ENCODE measurements at regions not wholly inside any gene's neighbourhood (a gene's known extent, or its start where the extent isn't known, plus 50 kb on each side); places are given as distances from the start of the nearest gene placed in this dataset.

GRCh38 chr9:127553793-127554192 lies 58.3 kb upstream of the STXBP1 start:
- DNase-seq (ENCODE audit: low spot score) = no peak

DNA sequence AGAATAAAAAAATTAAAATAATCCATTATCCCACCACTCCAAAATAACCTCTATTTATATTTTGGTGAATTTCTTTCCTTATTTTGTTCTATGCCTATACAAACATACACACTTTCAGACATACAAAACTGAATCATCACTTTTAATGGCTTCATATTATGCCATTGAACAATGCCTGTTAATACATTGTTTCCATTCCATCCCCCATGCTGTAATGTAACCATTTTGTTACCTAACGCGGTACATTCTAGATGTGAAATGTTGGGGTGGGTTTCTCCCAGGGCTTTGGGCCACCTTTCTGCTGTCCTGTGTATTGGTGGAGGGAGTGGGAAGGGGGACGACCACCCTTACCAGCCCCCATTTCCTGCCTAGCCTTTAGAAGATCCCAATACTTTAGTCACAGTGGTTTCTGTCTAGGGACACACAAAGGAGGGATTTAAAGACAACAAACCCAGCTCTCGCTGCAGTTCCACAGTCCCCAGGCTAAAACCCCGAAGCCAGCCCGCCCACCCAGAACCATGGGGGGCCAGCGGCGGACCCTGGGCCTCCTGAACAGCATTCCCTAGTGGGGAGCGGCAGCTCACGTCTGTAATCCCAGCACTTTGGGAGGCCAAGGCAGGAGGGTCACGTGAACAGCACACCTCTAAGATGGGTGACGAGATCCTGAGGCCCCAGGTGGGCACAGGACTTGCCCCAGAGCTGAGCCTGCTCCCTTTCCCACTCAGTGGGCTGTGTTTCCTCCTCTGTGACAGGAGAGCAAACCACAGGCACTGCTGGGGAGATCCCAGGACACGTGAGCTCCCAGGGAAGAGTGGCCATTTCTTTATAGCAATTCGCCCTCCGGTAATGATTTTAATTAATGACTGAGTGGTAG lies 56.9 kb upstream of the STXBP1 start:
- no peak for DNase-seq (ENCODE audit: low spot score)

DNA sequence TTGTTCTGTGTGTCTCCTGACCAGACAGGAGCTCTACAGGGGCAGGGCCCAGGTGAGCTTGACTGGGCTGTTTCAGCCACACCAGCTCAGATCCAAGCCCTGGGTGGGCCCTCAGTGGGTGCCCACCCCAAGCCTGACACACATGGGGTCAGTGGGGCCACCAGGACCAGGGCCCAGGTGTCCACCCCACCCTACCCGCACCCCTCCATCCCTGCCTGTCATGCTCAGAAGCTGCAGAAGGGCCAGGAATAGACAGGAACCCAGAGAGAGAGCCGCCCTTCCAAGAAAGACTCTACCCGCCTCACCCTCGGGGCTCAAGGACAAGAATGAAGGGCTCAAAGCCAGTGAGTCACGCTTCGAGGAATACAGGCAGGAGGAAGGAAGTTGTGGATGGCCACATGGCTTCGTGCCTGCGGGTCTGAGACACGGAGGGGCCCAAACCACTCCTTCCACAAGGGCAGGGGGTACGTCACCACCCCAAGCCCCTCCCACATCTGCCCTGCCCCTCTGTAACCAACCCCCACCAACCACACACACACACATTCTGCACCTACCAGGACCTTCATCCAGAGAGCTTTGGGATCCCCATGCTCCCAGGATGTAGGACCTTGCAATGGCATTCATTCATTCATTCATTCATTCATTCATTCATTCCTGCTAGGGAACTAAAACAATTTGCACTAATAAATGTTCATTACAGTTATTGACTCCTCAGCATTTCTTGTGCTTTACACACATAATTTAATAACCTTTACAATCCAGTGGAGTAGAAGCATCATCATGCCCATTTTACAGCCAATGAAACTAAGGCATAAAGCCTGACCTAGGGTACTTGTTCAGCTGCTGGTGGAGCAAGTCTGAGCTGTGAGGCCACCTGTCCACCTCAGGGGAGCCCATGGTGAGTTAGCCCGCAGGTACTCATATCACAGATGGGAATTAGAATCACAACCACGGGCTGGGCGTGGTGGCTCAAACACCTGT lies 55.9 kb upstream of the STXBP1 start:
- DNase-seq (ENCODE audit: low spot score) = peak; percentile 76

- no peak for DNase-seq (ENCODE audit: low spot score)
Measured at GRCh38 chr9:127556871-127557270, 55.2 kb upstream of the STXBP1 start.

- peak; percentile 56 for DNase-seq (ENCODE audit: low spot score)
Measured at GRCh38 chr9:127557466-127557869, 54.6 kb upstream of the STXBP1 start.

DNA sequence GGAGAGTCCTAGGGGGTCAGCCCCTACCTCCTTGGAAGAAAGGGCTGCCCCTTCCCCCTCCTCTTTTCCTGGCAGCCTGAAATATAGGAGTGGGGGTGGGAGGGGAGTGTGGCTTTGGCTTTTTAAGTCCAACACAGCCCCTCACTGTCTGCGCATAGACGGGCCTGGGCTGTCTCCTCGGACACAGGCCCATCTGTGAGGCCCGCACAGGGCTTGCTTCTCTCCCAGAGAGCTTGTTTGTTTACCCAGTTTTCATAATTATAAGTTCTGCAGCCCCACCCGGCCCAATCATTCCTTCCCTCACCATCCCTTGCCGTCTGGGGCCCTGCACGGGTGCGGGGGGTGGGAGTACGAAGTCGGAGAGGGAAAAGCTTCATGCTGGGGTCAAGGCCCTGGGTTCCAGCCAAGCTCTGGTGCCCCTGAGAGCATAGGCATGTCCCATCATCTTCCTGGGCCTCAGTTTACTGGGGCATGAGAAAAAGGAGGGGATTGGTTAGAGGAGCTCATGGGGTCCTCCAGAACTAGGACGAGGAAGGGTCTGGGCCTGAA lies 54.0 kb upstream of the STXBP1 start:
- DNase-seq (ENCODE audit: low spot score) = no peak

DNA sequence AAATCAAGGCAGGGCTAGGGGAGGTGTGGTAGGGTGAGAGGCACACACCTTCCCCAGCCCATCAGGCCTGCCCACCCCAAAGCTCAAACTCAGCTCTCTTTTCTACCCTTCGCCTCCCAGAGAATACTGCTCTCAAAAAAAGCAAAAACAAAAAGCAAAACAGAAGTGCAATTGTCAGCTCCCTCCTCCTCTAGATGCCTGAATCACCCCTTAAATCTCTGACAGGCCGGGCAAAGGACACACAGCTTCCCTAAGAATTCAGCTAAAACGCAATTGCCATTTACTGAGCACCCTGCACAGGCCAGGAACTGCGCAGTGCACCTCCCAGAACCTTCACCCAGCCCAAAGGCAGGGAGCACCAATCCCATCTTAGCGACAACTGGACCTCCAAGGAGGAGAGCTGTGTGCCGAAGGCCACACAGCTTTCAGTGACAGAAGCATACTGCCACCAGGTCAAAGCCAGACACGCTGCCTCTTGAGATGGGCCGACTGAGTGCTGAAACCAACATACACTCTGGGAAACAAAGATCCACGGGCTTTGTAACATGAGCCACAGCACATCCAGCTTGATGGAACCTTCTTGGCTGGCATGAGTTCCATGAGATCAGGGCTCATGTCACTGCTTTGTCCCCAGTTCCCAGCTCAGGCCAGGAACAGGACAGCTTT lies 53.4 kb upstream of the STXBP1 start:
- no peak for DNase-seq (ENCODE audit: low spot score)

GRCh38 chr9:127559247-127559680 lies 52.8 kb upstream of the STXBP1 start:
- DNase-seq (ENCODE audit: low spot score) = no peak

DNA sequence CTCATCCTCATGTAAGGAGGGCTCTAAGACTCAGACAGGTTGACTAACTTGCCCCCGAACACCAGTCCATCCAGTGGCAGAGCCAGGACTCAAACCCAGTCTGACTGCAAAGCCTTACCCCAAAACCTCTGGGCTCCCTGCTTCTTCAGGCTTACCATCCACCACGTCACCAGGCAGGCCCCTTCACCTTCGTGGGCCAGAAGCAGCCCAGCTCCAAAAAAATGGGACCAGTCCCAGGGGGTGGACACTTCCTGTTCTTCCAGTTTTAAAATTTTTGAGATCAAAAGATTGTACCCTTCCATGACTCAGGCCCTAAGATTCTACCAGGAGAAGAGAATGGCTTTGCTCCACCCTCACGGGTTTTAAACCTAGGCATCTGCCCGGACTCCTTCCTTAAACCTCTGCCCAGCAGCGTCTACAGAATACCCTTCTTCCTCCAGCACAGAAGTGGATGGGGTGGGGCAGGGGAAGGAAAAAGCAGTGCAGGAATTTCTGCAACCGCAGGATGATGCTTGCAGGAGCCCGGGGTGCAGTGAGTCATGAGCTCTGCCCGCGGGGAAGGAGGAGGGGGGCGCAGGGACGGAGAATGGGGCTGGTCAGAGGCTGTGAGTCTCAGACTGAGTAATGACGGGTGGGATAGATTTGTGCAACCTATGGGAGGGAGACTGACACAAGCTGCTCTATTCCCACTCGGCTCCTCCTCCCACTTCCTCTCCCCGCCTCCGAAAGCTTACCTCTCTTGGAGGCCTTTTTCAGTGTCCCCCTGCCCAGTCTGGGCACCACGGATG lies 50.4 kb upstream of the STXBP1 start:
- DNase-seq (ENCODE audit: low spot score) = peak; percentile 96
